Ishikawa (cell line): ENCODE measurements at regions not wholly inside any gene's neighbourhood (a gene's known extent, or its start where the extent isn't known, plus 50 kb on each side); places are given as distances from the start of the nearest gene placed in this dataset.

ENCODE experiments used
- CEBPB ChIP-seq: IDR thresholded peaks from 2 replicates; pipeline ENCODE4 v1.6.1; 2012
- CREB1 ChIP-seq: IDR thresholded peaks from 2 replicates; pipeline ENCODE4 v1.6.1; 2012; ENCODE audit warnings: low read depth
- EGR1 ChIP-seq: IDR thresholded peaks from 2 replicates; pipeline ENCODE4 v1.6.1; 2012
- EP300 ChIP-seq: IDR thresholded peaks from 2 replicates; pipeline ENCODE4 v1.6.1; 2012; ENCODE audit warnings: borderline replicate concordance
- FOXM1 ChIP-seq: IDR thresholded peaks from 2 replicates; pipeline ENCODE4 v1.6.1; 2012; ENCODE audit warnings: low read depth, borderline replicate concordance
- MAX ChIP-seq: IDR thresholded peaks from 2 replicates; pipeline ENCODE4 v1.6.1; 2012
- NFIC ChIP-seq: IDR thresholded peaks from 2 replicates; pipeline ENCODE4 v1.6.1; 2012
- RAD21 ChIP-seq: IDR thresholded peaks from 2 replicates; pipeline ENCODE4 v1.6.1; 2012; ENCODE audit warnings: low read depth
- REST ChIP-seq: IDR thresholded peaks from 2 replicates; pipeline ENCODE4 v1.6.1; 2012; ENCODE audit warnings: low read depth, mild to moderate bottlenecking
- TAF1 ChIP-seq: IDR thresholded peaks from 2 replicates; pipeline ENCODE4 v1.6.1; 2012; ENCODE audit warnings: low read depth, mild to moderate bottlenecking
- TCF12 ChIP-seq: IDR thresholded peaks from 2 replicates; pipeline ENCODE4 v1.6.1; 2012; ENCODE audit warnings: low read depth
- TEAD4 ChIP-seq: IDR thresholded peaks from 2 replicates; pipeline ENCODE4 v1.6.1; 2012
- USF1 ChIP-seq: IDR thresholded peaks from 2 replicates; pipeline ENCODE4 v1.6.1; 2012
- YY1 ChIP-seq: IDR thresholded peaks from 2 replicates; pipeline ENCODE4 v1.6.1; 2012; ENCODE audit warnings: low read depth
- ZBTB7A ChIP-seq: IDR thresholded peaks from 2 replicates; pipeline ENCODE4 v1.6.1; 2012; ENCODE audit warnings: low read depth

- TF ChIP-seq EGR1 = no peak
- TF ChIP-seq REST = no peak
- no peak for TF ChIP-seq RAD21
- TF ChIP-seq MAX = no peak
- TF ChIP-seq EP300 = no peak
- TF ChIP-seq TEAD4 = no peak
- TF ChIP-seq TAF1 = no peak
- TF ChIP-seq ZBTB7A = no peak
- TF ChIP-seq NFIC = no peak
- TF ChIP-seq CREB1 = no peak
These were observed 155.8 kb upstream of the ATP11B start for GRCh38 chr3:182637350-182638110.

DNA sequence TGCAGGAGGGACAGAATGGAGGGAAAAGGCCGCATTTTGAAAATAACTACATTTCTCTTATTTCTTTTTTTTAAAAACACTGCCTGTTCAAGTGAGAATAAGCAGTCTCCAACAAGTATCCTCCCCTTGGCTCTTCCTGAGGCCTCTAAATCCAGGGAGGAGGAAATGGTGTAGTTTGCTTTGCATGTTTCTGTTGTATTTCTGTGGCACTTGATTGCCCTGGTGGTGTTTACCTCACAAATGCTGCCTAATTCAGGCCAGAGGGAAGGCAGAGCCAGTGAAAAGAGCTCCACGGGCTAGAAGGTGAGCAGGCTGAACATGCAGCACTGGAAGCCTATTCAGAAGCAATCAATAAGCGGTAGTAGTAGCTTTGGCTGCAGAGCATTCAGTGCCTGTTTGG is 149.3 kb upstream of the ATP11B start:
- TF ChIP-seq ZBTB7A = no peak
- TF ChIP-seq TCF12 = no peak
- no peak for TF ChIP-seq RAD21
- TF ChIP-seq NFIC = no peak
- no peak for TF ChIP-seq CEBPB
- no peak for TF ChIP-seq USF1
- no peak for TF ChIP-seq TEAD4
- no peak for TF ChIP-seq YY1
- no peak for TF ChIP-seq EGR1
- TF ChIP-seq FOXM1 = no peak
- TF ChIP-seq CREB1 = no peak
- no peak for TF ChIP-seq REST
- no peak for TF ChIP-seq TAF1
- no peak for TF ChIP-seq EP300
- no peak for TF ChIP-seq MAX

DNA sequence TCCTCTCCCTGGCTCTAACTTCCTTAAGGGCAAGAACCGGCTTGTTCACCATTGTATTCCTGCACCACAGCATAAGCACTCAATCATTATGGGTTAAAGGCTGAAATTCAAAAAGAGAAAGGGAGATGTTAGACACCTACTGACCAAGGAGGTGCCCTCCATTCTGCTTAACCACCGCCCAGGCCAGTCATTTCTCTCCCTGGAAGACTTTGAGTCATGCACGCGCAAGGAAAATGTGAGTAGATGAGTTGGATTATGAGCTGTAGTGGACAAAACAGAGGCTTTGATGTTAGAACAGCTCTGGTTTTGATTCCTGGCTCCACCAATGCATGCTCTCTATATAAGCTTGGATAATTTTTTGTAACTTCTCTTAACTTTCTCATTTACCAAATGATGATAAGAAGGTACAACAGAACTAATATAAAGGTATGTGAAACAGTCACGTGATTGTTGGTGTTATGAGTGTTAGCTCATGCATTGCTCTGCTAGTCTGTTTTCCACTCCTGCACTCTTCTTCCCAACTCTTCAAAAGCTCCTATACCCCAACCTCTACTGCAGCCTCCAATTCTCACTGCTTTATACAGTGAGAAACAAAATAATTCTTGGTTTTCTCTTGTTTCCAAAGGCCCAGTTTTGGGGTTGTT is 148.4 kb upstream of the ATP11B start:
- no peak for TF ChIP-seq USF1
- TF ChIP-seq ZBTB7A = no peak
- TF ChIP-seq REST = no peak
- TF ChIP-seq YY1 = no peak
- no peak for TF ChIP-seq NFIC
- no peak for TF ChIP-seq TEAD4
- TF ChIP-seq TAF1 = no peak
- no peak for TF ChIP-seq RAD21
- TF ChIP-seq CEBPB = no peak
- no peak for TF ChIP-seq CREB1
- no peak for TF ChIP-seq EGR1
- no peak for TF ChIP-seq TCF12

GRCh38 chr3:182650568-182651128 is 142.7 kb upstream of the ATP11B start:
- TF ChIP-seq MAX (no peak), EGR1 (no peak), TAF1 (no peak), ZBTB7A (no peak), USF1 (no peak), YY1 (no peak), REST (no peak), RAD21 (no peak), CREB1 (no peak), CEBPB (no peak), FOXM1 (no peak), NFIC (no peak), EP300 (no peak), TEAD4 (no peak), TCF12 (no peak)
